ENCODE measurements at regions not wholly inside any gene's neighbourhood (a gene's known extent, or its start where the extent isn't known, plus 50 kb on each side); places are given as distances from the start of the nearest gene placed in this dataset.
A peak's percentile ranks its signal among the peaks of the same experiment; 100 is the strongest.

- no peaks in the 10 kb centered on the region for H3K36me3 Mint-ChIP-seq (ENCODE audit: low read depth)
- H3K27ac Mint-ChIP-seq, result no peak overlapping the region
- peaks cover under 1% of the 10 kb centered on the region for H3K27me3 Mint-ChIP-seq (ENCODE audit: insufficient read depth)
- H3K4me1 Mint-ChIP-seq (ENCODE audit: low read depth), result peaks cover under 1% of the 10 kb centered on the region; the same call in 1 of the 2 replicates
- H3K9me3 Mint-ChIP-seq, result no peaks in the 10 kb centered on the region
- no peak for TF ChIP-seq CTCF (IDR thresholded peaks at IDR 0.05)
- no peak overlapping the region for H3K4me3 Mint-ChIP-seq
- DNase-seq, result no peak
These were observed 83.8 kb upstream of the RANBP3L start for GRCh38 chr5:36385495-36385894.

GRCh38 chr5:36388288-36388687, 86.6 kb upstream of the RANBP3L start:
- H3K4me1 Mint-ChIP-seq (ENCODE audit: low read depth), result peaks cover 19% of the 10 kb centered on the region
- H3K9me3 Mint-ChIP-seq, result no peaks in the 10 kb centered on the region
- H3K4me3 Mint-ChIP-seq, result no peak overlapping the region
- DNase-seq, result no peak
- H3K36me3 Mint-ChIP-seq (ENCODE audit: low read depth), result no peaks in the 10 kb centered on the region
- H3K27me3 Mint-ChIP-seq (ENCODE audit: insufficient read depth), result peaks cover 5% of the 10 kb centered on the region
- TF ChIP-seq CTCF (IDR thresholded peaks at IDR 0.05), result no peak
- H3K27ac Mint-ChIP-seq, result no peak overlapping the region

- DNase-seq, result no peak
- Mint-ChIP-seq H3K4me1 (ENCODE audit: low read depth) (peaks cover 29% of the 10 kb centered on the region), H3K27ac (no peak overlapping the region), H3K27me3 (ENCODE audit: insufficient read depth) (peaks cover 5% of the 10 kb centered on the region), H3K4me3 (no peak overlapping the region), H3K36me3 (ENCODE audit: low read depth) (no peaks in the 10 kb centered on the region), H3K9me3 (no peaks in the 10 kb centered on the region)
- no peak for TF ChIP-seq CTCF (IDR thresholded peaks at IDR 0.05)
These were observed 87.5 kb upstream of the RANBP3L start for GRCh38 chr5:36389245-36389644.

- Mint-ChIP-seq H3K4me1 (ENCODE audit: low read depth) (peaks cover 34% of the 10 kb centered on the region), H3K9me3 (no peaks in the 10 kb centered on the region), H3K36me3 (ENCODE audit: low read depth) (no peaks in the 10 kb centered on the region), H3K27me3 (ENCODE audit: insufficient read depth) (peaks cover 5% of the 10 kb centered on the region), H3K4me3 (no peak overlapping the region), H3K27ac (no peak overlapping the region)
- no peak for TF ChIP-seq CTCF (IDR thresholded peaks at IDR 0.05)
- DNase-seq, result no peak
These were observed 88.9 kb upstream of the RANBP3L start for GRCh38 chr5:36390640-36391039.

- no peak for TF ChIP-seq CTCF (IDR thresholded peaks at IDR 0.05)
- Mint-ChIP-seq H3K4me1 (ENCODE audit: low read depth) (peaks cover 45% of the 10 kb centered on the region), H3K4me3 (no peak overlapping the region), H3K27ac (no peak overlapping the region), H3K36me3 (ENCODE audit: low read depth) (no peaks in the 10 kb centered on the region), H3K9me3 (no peaks in the 10 kb centered on the region), H3K27me3 (ENCODE audit: insufficient read depth) (peaks cover 5% of the 10 kb centered on the region)
- no peak for DNase-seq
These were observed 90.5 kb upstream of the RANBP3L start for GRCh38 chr5:36392186-36392585.

GRCh38 chr5:36392818-36393217, 91.1 kb upstream of the RANBP3L start:
- peak; percentile 81 for DNase-seq
- Mint-ChIP-seq H3K4me1 (ENCODE audit: low read depth) (peaks cover 52% of the 10 kb centered on the region), H3K4me3 (no peak overlapping the region), H3K27ac (no peak overlapping the region), H3K36me3 (ENCODE audit: low read depth) (no peaks in the 10 kb centered on the region), H3K9me3 (no peaks in the 10 kb centered on the region), H3K27me3 (ENCODE audit: insufficient read depth) (peaks cover 5% of the 10 kb centered on the region)
- TF ChIP-seq CTCF (IDR thresholded peaks at IDR 0.05), result no peak
